ENCODE measurements at regions not wholly inside any gene's neighbourhood (a gene's known extent, or its start where the extent isn't known, plus 50 kb on each side); places are given as distances from the start of the nearest gene placed in this dataset.

DNA sequence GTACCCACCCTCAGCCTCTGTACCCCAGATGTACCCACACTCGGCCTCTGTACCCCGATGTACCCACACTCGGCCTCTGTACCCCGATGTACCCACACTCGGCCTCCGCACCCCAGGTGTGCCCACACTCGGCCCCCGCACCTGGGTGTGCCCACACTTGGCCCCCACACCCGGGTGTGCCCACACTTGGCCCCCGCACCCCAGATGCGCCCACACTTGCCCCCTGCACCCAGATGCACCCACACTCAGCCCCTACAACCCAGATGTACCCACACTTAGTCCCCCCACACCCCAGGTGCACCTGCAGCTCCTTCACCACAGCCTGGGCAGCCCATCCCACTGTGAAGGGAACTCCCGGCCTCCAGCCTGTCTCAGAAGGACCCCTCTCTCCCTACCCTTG is 69.7 kb downstream of the PEX11G start:
- no peak for TF ChIP-seq USF2 (IDR thresholded peaks at IDR 0.05; ENCODE audit: low read depth, low read length)
- TF ChIP-seq RFX5 (IDR thresholded peaks at IDR 0.05; ENCODE audit: low read depth, low read length) = no peak
- no peak for TF ChIP-seq RCOR1 (IDR thresholded peaks at IDR 0.05; ENCODE audit: insufficient replicate concordance, low read length)
- TF ChIP-seq FOS (IDR thresholded peaks at IDR 0.05; ENCODE audit: low read depth, low read length) = no peak
- TF ChIP-seq SMC3 (IDR thresholded peaks at IDR 0.05; ENCODE audit: low read depth, low read length) = no peak
- TF ChIP-seq, protein P1, sequence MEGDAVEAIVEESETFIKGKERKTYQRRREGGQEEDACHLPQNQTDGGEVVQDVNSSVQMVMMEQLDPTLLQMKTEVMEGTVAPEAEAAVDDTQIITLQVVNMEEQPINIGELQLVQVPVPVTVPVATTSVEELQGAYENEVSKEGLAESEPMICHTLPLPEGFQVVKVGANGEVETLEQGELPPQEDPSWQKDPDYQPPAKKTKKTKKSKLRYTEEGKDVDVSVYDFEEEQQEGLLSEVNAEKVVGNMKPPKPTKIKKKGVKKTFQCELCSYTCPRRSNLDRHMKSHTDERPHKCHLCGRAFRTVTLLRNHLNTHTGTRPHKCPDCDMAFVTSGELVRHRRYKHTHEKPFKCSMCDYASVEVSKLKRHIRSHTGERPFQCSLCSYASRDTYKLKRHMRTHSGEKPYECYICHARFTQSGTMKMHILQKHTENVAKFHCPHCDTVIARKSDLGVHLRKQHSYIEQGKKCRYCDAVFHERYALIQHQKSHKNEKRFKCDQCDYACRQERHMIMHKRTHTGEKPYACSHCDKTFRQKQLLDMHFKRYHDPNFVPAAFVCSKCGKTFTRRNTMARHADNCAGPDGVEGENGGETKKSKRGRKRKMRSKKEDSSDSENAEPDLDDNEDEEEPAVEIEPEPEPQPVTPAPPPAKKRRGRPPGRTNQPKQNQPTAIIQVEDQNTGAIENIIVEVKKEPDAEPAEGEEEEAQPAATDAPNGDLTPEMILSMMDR (conservative IDR thresholded peaks at IDR 0.05; ENCODE audit: low read depth, low read length) = no peak
- TF ChIP-seq BHLHE40 (IDR thresholded peaks at IDR 0.05; ENCODE audit: low read depth, low read length) = no peak
- TF ChIP-seq POLR2A (IDR thresholded peaks at IDR 0.05; ENCODE audit: low read depth, low read length) = no peak
- TF ChIP-seq CEBPB (IDR thresholded peaks at IDR 0.05; ENCODE audit: low read depth, low read length) = no peak
- no peak for TF ChIP-seq RAD21 (IDR thresholded peaks at IDR 0.05; ENCODE audit: low read length)
- TF ChIP-seq NFE2L2 (IDR thresholded peaks at IDR 0.05; ENCODE audit: low read depth, low read length) = no peak
- TF ChIP-seq CHD1 (IDR thresholded peaks at IDR 0.05; ENCODE audit: low read depth, low read length) = no peak
- TF ChIP-seq, protein P2, sequence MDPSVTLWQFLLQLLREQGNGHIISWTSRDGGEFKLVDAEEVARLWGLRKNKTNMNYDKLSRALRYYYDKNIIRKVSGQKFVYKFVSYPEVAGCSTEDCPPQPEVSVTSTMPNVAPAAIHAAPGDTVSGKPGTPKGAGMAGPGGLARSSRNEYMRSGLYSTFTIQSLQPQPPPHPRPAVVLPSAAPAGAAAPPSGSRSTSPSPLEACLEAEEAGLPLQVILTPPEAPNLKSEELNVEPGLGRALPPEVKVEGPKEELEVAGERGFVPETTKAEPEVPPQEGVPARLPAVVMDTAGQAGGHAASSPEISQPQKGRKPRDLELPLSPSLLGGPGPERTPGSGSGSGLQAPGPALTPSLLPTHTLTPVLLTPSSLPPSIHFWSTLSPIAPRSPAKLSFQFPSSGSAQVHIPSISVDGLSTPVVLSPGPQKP (IDR thresholded peaks at IDR 0.05; ENCODE audit: borderline replicate concordance, low read depth, low read length) = no peak
- no peak for TF ChIP-seq MAFK (IDR thresholded peaks at IDR 0.05; ENCODE audit: low read depth, low read length)
- TF ChIP-seq MXI1 (IDR thresholded peaks at IDR 0.05; ENCODE audit: borderline replicate concordance, low read depth, low read length) = no peak
- no peak for TF ChIP-seq MAZ (IDR thresholded peaks at IDR 0.05; ENCODE audit: borderline replicate concordance, low read depth, low read length)
- Histone ChIP-seq H2AK9ac (replicated peaks; ENCODE audit: low read depth, low read length, poor library complexity) (no peak overlapping the region), H3K4me3 (ENCODE audit: insufficient read depth, low read depth, low read length) (no peak overlapping the region), H4K91ac (ENCODE audit: insufficient read depth, low read depth, low read length) (no peak overlapping the region), H3K27ac (ENCODE audit: insufficient read depth, low read length) (no peak overlapping the region), H3K56ac (ENCODE audit: extremely low read depth, insufficient read depth, low read length) (no peak overlapping the region), H3K4me2 (ENCODE audit: low read depth, low read length) (no peak overlapping the region), H4K5ac (ENCODE audit: low read depth, low read length) (no peak overlapping the region), H2AFZ (replicated peaks; ENCODE audit: low read length, poor library complexity) (no peak overlapping the region), H3K79me1 (ENCODE audit: low read depth in 1 of 2, low read length in 2 of 2) (peaks cover 26 to 64% of the 10 kb centered on the region in 2 experiments), H2BK15ac (ENCODE audit: low read depth, low read length) (no peak overlapping the region), H3K27me3 (ENCODE audit: control insufficient read depth, insufficient read depth, low read length) (no peaks in the 10 kb centered on the region), H3K23ac (ENCODE audit: low read depth, low read length) (no peak overlapping the region), H4K20me1 (ENCODE audit: insufficient read depth, low read length) (peaks cover 69% of the 10 kb centered on the region), H3K9me3 (ENCODE audit: control insufficient read depth, insufficient read depth, low read length) (no peaks in the 10 kb centered on the region), H2AK5ac (ENCODE audit: low read depth, low read length) (no peak overlapping the region), H4K8ac (ENCODE audit: low read depth in 2 of 2, low read length in 2 of 2) (no peak overlapping the region), H3K14ac (replicated peaks; ENCODE audit: low read depth, low read length) (no peak overlapping the region), H3K4ac (ENCODE audit: low read depth, low read length) (no peak overlapping the region), H3K9ac (ENCODE audit: low read depth, low read length) (no peak overlapping the region), H2BK20ac (ENCODE audit: low read depth, low read length) (no peak overlapping the region), H3K9me1 (ENCODE audit: insufficient read depth, low read length) (peaks cover 15% of the 10 kb centered on the region), H2BK5ac (ENCODE audit: low read depth, low read length, poor library complexity, severe bottlenecking) (no peak overlapping the region), H2BK120ac (ENCODE audit: low read depth, low read length) (no peak overlapping the region), H3K18ac (ENCODE audit: low read depth, low read length) (no peak overlapping the region), H3K4me1 (ENCODE audit: control insufficient read depth, insufficient read depth, low read length) (peaks cover 12% of the 10 kb centered on the region), H3K36me3 (ENCODE audit: control insufficient read depth, insufficient read depth, low read length) (peaks cover 6% of the 10 kb centered on the region)
- no peak for ATAC-seq (ENCODE audit: low read depth)
- no peak for DNase-seq
- WGBS, 2 experiments (ENCODE audit: extremely low coverage in 2 of 2, insufficient read length in 1 of 2) = 91% methylated on average over 9 of the region's 12 CpGs; no CpG with 5 or more reads in 1 of the 2 experiments
- in situ Hi-C loops (cut with MboI; ENCODE audit: low sequenced_read_pairs) = no loop called here
- dilution Hi-C loops (cut with HindIII; ENCODE audit: low sequenced_read_pairs, unreplicated experiment) = no loop called here
- ChIA-PET POLR2A (ENCODE audit: unreplicated experiment) (no interaction called here), CTCF (no interaction called here)
- intact Hi-C loops (cut with micrococcal nuclease) = no loop called here
- BruUV-seq (replicated peaks) = no TSS peak
